LHCN-M2 (cell line): ENCODE measurements at regions not wholly inside any gene's neighbourhood (a gene's known extent, or its start where the extent isn't known, plus 50 kb on each side); places are given as distances from the start of the nearest gene placed in this dataset.

Source experiments
- DNase-seq: peaks from one replicate; pipeline ENCODE4 v3.0.0-alpha.2; 2012; ENCODE audit warnings: low read depth

DNA sequence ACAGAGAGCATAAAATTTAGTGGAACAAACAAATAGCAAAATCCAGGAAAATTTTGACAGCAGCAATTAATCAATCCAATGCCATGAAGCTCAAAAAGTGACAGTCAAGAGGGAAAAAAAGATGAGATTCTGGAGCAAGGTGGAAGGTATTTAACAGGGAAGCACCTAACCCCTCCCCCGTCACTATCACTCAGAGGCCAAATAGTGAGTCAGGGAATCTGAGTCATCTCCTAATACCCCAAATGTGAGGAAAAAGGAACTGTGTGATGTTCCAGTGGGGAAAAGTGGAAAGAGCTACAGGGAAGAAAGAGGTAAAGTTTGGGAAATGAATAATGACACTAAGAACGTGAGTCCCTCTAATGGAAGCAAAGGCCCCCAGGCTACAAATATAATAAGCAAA is 113.2 kb upstream of the PHF14 start:
- peak; percentile 2 for DNase-seq

DNA sequence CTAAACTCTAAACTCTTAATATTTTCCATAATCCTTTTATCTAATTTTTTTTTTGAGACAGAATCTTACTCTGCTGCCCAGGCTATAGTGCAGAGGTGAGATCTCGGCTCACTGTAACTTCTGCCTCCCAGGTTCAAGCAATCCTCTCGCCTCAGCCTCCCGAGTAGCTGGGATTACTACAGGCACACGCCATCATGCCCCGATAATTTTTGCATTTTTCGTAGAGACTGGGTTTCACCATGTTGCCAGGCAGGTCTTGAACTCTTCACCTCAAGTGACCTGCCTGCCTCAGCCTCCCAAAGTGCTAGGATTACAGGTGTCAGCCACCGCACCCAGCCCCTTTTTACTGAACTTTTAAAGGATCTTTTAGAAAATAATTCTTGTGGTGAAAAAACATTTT is 110.2 kb upstream of the PHF14 start:
- no peak for DNase-seq

DNA sequence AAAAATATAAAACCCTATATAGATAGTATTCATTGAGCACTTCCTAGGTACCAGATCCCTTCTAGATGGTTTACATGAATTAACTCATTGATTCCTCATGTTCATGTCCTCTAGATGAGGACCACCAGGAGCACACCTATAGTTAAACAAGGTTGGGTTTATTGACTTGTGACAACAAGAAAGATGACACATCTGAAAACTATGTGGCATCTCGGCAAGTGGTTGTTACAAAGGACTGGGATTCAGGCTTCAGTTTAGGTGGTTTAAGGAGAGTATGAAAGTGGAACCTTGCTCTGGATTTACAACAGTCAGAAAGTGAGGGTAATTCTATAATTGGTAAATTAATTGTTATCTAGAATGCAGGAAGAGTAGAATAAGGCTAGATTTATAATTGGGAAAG is 99.0 kb upstream of the PHF14 start:
- no peak for DNase-seq

DNA sequence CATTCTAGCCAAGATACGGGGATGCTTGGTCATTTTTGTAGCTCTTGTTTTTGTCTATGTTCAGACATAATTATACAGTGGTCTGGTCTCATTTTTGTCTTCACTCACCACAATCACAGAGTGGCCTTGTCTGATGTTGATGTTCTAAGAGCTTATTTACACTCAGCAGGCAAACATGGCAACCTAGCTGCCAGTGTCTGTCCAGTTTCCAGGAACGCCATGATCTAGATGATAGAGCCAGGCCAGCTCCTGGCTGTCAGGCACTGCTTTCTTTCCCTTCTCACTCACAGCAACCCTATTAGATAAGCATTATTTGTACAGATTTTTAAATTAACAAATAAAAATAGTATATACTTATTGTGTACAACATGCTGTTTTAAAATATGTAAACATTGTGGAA is 98.6 kb upstream of the PHF14 start:
- no peak for DNase-seq

DNA sequence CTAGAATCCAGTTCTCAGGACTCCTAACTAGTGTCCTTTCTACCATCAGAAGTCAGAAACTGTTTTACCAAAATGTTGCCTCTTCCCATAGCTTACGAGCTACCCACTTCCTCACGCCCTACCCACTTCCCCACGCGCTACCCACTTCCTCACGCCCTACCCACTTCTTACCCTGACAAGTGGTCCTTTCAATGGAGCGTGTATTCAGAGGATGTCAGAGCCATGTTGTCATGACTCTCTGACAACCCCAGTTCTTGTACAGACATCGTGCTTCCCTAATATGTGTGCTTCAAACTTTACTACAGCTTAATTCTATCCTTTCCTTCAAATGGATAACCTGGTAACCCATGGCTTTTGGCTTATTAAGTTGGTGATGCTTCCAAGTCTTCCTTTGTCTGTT is 84.8 kb upstream of the PHF14 start:
- DNase-seq = no peak

DNA sequence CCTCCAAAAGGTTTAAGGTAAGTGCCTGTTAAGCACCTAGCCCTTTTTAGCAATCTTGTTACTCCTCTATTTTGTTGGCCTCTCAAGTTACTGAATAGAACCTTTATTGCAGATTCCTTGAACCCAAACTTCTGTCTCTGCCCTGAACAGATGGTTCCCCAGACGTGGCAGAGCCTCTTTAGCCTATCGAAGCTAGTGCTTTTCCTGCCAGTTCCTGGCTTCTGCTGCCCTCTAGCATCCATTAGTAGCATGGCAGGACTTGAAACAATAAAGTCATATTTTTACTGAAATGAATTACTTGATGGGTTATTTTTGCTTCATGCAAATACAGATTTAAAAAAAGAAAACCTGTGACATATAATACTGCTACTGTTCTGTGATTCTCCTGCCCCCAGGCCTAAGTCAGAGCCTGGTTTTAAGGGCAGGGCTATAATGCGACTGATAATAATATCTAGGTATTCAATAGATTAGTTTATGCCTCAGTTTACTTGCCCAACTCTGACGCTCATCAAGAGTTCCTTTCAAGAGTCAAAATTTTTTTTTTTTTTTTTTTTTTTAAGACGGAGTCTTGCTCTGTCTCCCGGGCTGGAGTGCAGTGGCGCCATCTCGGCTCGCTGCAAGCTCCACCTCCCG is 84.3 kb upstream of the PHF14 start:
- peak; percentile 59 for DNase-seq

DNA sequence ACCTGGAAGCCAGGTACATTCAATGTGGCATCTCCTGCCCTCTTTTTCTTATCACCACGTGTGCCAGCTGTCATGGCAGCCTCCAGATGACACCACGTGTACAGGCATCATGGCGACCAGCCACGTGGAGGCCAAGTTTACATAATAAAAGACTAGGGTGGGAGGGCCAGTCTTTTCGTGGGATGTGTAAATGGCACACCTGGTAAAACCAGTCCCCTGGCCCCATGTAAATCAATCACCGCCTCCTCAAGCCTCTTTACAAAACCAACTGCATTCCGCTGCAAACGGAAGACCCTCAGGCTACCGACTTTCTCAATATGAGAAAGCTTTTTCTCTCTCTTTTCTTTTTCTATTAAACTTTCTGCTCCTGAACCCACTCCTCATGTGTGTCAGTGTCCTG is 65.1 kb upstream of the PHF14 start:
- DNase-seq = no peak

DNA sequence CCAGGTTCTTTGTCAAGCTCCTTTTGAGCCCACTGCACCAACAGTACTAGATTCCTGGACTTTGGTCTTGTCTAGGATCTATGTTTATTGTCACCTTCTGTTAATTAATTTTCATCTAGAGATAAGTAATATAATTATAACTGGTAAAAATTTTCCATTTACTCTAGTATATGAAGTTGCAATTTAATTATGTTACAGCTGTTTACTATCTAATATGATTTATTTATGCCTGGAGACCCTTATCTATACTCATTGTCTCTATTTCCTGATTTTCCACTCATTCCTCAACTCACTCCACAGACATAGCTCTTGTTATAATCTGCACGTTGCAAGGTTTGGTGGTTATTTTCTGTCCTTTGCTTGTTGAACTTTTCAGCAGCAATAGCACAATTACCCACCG is 63.2 kb upstream of the PHF14 start:
- DNase-seq = no peak

DNA sequence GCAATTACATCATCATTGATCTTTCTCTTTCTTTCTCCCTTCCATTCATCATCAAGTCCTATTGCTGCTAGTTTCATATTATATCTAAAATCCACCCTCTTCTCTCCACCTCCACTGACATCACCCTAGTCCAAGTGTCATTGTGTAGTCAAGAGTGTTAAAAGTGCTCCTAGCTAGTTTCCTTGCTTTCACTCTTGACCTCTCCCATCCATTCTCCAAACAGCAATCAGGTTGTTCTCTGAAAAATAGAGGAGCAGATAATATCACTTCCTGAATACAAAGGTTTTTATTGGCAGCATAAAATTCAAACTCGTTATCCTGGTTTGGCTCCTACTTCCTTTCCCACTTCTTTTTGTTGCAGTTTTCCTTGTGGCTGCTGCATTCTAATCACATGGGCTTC is 61.6 kb upstream of the PHF14 start:
- no peak for DNase-seq

DNA sequence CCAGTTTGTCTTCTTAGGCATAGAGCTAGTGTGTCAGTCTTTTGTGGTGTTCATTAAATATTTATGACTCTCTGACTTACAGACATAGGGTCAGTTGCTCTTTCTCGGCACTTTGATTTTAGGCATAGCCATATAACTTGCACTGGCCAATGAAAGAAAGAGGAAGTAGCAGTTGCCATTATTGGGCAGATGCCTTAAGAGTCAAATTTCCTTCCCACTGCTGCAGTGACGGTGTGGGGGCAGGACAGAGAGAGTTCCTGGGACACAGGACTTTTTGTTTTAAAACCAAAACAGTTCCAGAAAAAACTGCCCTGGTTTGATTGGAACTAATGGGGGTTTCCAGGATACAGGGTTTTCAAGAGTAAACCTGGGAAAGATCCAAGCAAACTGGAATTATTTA is 60.2 kb upstream of the PHF14 start:
- DNase-seq = no peak

DNA sequence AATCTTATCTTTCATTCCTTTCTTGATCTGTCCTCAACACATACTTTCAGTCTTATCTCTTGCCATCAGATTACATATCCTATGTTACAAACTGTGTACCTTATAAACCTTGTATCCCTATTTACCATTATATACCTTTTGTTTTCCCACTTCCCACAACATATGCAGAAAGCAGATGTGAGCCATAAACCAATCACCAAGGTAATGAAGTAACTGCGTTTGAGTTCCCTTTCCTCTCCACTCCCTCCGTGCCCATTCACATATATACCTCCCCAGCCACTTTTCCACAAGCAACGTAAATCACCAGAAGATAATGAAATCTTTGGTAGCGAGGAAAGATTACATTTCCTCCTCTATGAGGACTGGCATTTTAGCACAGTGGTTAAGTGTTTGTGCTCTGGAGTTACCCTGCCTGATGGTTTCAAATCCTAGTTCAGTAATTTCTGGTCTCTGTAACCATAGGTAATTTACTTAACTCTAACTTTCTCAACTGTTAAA is 55.5 kb upstream of the PHF14 start:
- DNase-seq = no peak

DNA sequence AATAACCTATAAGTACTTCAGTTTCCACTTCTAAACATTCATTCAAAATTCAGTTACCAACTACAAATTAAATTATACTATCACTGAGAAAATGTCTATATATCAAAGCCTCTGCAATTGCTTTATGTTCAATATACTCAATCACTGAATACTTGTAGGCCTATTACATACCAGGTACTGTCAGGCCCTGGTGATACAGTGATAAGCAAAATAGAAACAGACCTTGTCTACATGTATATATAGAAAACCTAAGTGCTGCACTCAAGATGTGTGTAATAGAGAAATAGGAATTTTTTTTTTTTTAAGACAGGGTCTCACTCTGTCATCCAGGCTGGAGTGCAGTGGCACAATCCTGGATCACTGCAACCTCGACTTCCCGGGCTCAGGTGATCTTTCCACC is 53.7 kb upstream of the PHF14 start:
- DNase-seq = no peak
